Rectal smooth muscle tissue (tissue), 1 donor: ENCODE measurements at regions not wholly inside any gene's neighbourhood (a gene's known extent, or its start where the extent isn't known, plus 50 kb on each side); places are given as distances from the start of the nearest gene placed in this dataset.

Experiments
- H3K27ac ChIP-seq: one replicate; pipeline ENCODE4 v1.7.0; 2013; ENCODE audit warnings: low read depth, low read length, inconsistent platforms
- H3K27me3 ChIP-seq: one replicate; pipeline ENCODE4 v1.7.0; 2013; ENCODE audit warnings: low read length; ENCODE audit not compliant: control insufficient read depth, insufficient read depth
- H3K36me3 ChIP-seq: one replicate; pipeline ENCODE4 v1.7.0; 2013; ENCODE audit warnings: low read length; ENCODE audit not compliant: control insufficient read depth, insufficient read depth
- H3K4me1 ChIP-seq: one replicate; pipeline ENCODE4 v1.7.0; 2013; ENCODE audit warnings: low read length; ENCODE audit not compliant: control insufficient read depth, insufficient read depth
- H3K4me3 ChIP-seq: one replicate; pipeline ENCODE4 v1.7.0; 2013; ENCODE audit warnings: low read length
- H3K9ac ChIP-seq: one replicate; pipeline ENCODE4 v1.7.0; 2013; ENCODE audit warnings: low read length

DNA sequence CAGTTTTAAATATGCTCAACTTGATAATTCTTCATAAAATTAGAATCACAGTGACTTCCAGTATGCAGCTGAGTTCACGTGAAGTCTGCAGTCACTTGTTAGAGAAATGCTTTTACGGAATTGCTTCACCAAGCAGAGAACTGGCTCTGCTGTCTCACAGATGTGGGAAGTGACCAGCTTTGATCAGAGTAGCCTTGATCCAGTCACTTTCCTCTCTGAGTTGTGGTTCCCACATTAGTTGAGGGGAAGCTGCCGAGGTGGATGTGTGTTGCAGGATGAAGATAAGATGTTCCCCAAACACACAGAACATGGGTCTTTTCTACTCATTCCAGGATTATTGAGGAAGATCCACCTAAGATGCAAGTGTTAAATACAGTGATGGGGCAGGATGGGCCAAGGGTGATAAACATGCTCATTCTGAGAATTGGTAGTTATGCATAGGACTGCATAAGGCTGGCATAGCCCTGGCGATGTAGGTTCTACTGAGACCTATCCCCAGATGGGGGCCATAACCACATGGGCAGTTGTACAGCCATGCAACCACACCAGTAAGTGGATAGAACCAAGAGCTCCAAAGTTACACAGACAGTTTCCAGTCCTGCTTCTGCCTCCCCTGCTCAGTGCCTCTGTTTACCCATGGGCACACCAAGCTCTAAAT is 168.9 kb upstream of the MAF start:
- peak overlapping the region; percentile 76 for H3K27ac ChIP-seq
- no peaks in the 10 kb centered on the region for H3K27me3 ChIP-seq
- H3K4me3 ChIP-seq: peak overlapping the region; percentile 87
- H3K9ac ChIP-seq: no peak overlapping the region
- no peaks in the 10 kb centered on the region for H3K36me3 ChIP-seq
- H3K4me1 ChIP-seq: peaks cover 22% of the 10 kb centered on the region

DNA sequence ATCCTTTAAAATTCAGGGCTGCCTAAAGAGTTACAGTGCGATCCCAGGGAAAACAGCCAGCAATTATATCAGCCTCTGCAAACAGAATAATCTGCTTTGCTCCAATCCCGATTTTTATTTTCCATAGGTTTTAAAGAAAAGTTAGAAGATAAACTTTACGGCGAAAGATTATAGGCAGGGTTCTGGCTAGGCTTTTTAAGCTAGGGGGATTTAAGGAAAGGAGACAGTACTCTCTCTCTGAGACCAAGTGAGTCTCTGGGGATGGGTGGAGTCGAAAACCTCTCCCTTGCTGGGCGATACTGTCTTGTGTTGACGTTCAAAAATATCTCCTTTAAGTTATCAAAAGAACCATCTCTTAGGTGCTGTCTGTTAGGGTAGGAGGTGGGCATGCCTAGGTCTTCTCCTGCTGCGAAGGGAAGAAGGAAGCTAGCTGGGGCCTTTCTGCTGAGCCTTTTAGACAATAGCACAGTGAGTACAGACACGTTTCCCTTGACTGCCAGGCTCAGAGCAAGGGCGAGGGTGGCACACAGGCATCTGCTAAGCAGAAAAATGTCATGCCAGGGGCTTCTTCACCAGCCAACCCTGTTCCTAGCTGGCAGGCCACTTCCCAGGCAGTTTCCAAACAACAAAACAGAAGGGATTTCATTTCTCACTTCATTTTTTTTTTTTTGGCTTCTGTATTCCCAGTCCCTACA is 167.9 kb upstream of the MAF start:
- Histone ChIP-seq H3K4me3 (peak overlapping the region; percentile 46), H3K4me1 (peaks cover 22% of the 10 kb centered on the region), H3K27me3 (no peaks in the 10 kb centered on the region), H3K27ac (peak overlapping the region; percentile 76), H3K36me3 (no peaks in the 10 kb centered on the region), H3K9ac (no peak overlapping the region)

DNA sequence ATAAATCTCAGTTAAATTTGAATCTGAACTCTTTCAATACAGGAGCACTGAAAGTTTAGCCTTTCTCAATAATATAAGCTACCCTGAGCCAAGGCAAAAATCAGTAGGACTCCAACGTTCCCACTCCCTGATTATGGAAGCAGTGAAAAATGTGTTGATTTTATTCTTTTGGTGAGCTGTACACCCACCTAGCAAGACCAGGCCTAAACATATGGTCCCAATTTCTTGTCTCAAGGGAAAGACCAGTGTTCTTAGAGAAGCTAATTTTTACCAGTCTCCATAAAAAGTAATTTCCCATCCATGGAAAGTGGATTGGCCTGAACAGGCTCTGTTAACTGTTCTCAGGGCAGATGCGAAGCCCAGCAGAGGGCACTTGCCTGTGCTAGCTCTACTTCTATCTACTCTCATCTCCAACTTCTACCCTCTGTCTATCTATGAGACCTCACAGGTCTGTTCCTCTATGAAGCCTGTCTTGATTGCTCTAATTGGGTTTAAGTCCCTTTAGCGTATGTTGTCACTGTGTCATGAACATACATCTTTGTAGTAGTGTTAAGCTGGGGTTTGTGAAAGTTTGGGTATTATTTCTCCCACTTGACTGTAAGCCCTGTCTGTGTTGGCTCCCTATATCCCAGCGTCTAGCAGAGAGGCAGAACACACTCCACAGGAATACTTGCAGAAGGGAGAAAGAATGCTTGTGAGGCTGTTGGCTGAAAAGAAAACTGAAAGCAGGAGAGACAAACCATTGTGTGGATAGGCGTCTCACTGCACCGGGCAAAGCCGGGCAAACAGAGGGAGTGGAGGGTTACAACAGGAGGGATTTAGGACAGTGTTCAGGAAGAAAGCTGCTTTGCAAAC is 167.1 kb upstream of the MAF start:
- Histone ChIP-seq H3K4me1 (peaks cover 22% of the 10 kb centered on the region), H3K4me3 (peak overlapping the region; percentile 46), H3K27me3 (no peaks in the 10 kb centered on the region), H3K36me3 (no peaks in the 10 kb centered on the region), H3K9ac (no peak overlapping the region), H3K27ac (peak overlapping the region; percentile 76)

DNA sequence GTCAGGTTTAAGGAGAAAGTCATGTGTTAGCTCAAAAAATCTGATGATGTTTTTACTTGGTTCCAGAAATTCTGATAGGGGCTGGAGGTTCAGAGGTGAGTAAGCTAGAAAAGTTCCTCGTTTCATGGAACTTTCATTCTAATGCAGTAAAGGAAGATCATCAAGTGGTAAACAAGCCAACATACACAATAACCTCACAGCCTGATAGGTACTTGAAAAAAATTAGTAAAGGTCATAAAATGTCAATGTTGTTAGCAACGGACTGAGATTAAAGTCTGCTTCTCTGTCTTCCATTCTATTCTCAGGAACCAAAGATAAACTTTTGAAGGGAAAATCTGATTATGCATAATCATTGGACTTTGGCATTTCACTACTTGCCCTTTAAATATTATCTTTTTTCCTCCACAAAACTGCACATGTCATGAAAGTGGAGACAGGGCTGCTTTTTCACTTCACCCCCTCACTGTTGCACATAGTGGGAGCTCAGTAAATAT is 165.4 kb upstream of the MAF start:
- no peak overlapping the region for H3K27ac ChIP-seq
- no peak overlapping the region for H3K4me3 ChIP-seq
- H3K9ac ChIP-seq: no peak overlapping the region
- no peaks in the 10 kb centered on the region for H3K36me3 ChIP-seq
- H3K4me1 ChIP-seq: peaks cover 22% of the 10 kb centered on the region
- H3K27me3 ChIP-seq: no peaks in the 10 kb centered on the region

DNA sequence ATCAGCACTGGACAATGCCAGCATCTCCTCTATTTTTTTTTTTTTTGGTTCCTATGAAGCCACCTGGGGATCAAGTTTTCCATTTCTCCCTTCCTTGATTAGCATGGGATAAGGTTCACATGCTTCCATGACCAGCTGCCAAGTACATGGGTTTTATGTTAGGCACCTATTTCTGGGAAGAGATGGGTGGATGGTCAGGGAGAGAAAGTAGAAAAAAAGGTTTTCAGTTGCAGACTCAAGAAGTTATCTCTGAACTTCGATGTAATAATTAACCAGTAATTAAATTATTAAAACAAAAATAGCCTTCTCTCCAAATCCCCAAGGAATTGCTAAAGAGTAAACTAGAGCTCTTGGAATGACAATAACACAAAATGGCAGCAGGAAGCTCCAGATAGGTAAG is 164.9 kb upstream of the MAF start:
- peaks cover 22% of the 10 kb centered on the region for H3K4me1 ChIP-seq

DNA sequence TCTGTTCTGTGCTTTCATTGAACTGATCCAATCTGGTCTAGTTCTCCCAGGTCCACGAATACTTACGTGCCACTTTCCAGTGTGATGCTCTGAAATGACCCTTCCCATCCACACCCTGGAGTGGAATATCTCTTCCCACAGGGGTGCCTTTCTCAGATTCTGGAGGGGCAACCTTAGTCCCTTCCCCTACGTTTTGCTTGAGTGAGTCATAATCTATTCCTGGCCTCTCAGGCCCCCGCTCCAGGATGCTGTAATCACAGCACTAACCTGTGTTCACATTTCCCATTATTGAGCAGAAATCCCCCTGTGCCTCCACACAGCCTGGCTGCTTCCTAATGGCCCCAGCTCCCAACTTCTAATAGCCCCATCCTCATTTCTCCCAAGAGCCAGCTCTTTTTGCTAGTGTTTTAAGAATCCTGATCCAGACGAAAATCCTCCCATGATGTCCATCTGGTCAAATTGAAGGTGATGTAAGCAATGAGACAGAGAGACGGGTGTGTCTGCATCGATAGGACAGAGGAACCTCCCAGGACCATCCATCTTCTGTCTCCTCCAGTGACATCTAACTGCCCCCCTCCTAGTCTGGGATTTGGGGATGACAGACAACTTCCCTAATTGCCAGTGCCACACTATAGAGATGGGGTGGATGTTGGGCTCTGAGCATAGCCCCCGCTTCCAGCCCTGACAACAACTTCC is 164.0 kb upstream of the MAF start:
- H3K27me3 ChIP-seq: no peaks in the 10 kb centered on the region
- H3K36me3 ChIP-seq: no peaks in the 10 kb centered on the region
- no peak overlapping the region for H3K4me3 ChIP-seq
- H3K4me1 ChIP-seq: peaks cover 18% of the 10 kb centered on the region
- no peak overlapping the region for H3K9ac ChIP-seq
- no peak overlapping the region for H3K27ac ChIP-seq

More for the DNA sequence above, 164.9 kb upstream of the MAF start:
- no peaks in the 10 kb centered on the region for H3K36me3 ChIP-seq
- no peak overlapping the region for H3K4me3 ChIP-seq
- H3K27me3 ChIP-seq: no peaks in the 10 kb centered on the region
- no peak overlapping the region for H3K27ac ChIP-seq
- H3K9ac ChIP-seq: no peak overlapping the region

DNA sequence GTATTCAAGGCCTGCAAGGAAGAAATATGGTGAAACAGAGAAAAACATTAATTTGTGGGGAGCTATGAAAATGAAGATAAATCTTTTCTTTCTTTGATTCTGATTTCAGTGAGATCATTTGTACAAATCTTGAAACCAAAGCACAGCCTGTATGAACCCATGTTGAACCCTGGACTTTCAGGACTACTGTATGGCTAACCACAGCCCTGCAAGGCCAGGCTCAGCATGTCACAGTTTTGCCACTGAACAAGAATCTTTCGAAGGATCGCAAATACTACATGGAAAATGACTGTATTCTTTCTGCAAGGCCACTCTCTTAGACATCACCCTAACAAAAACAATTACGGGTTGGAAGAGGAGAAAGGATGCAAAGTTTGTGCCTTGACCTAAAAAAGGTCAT is 161.7 kb upstream of the MAF start:
- no peaks in the 10 kb centered on the region for H3K36me3 ChIP-seq
- no peaks in the 10 kb centered on the region for H3K4me1 ChIP-seq
- H3K27me3 ChIP-seq: no peaks in the 10 kb centered on the region
- H3K4me3 ChIP-seq: no peak overlapping the region
- no peak overlapping the region for H3K27ac ChIP-seq
- H3K9ac ChIP-seq: no peak overlapping the region

DNA sequence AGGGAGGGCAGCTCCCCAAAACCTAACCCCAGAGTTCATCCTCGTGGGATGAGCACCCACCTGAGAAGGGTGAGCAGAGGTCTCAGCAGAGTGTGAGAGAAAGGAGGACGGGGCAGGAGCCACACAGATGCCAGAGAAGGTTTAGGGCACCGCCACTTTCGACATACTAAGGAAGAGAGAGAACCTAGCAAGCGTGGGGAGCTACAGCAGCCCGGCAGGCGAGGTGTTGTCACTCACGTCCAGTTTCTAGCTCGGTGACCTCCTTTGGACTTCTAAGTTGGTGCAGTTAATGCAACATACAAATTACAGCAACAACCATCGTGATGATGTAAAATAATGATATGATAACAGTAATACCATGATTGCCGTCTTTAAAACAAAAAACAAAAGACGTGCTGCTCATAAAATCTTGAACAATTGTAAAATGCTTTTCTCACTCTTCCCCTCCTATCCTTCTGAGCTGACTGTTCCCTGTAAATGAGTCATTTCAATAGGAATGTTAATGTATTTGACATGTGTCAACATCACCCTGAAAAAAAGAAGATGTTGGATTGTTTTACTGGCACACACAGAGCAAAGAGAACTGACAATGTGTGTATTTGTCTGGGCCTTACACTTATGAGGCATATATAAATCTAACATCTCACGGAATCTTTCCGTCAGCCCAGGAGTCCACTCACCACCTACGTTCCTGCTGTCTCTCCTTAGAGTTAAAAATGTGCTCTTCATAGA is 158.2 kb upstream of the MAF start:
- no peaks in the 10 kb centered on the region for H3K27me3 ChIP-seq
- no peak overlapping the region for H3K27ac ChIP-seq
- peaks cover 8% of the 10 kb centered on the region for H3K4me1 ChIP-seq
- no peak overlapping the region for H3K9ac ChIP-seq
- no peaks in the 10 kb centered on the region for H3K36me3 ChIP-seq
- no peak overlapping the region for H3K4me3 ChIP-seq

DNA sequence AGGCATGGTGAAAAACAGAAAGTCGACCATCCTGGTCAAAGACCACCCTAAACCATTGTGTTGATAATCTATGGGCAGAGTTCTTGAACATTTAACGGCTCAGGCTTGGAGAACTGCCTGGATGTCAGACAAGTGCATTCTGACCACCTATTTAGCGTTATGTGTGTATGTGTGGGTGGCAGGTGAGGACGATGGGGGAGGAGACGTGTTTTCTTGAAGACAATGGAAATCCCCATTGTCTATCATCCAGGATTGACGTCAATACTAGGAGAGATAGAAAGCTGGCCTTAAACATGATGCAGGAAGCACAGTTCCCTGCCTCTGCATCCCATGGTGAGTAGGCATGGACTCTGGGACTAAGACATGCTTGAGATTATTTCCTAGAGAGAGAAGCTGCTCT is 157.4 kb upstream of the MAF start:
- Histone ChIP-seq H3K27ac (no peak overlapping the region), H3K27me3 (no peaks in the 10 kb centered on the region), H3K4me1 (peaks cover 8% of the 10 kb centered on the region), H3K36me3 (no peaks in the 10 kb centered on the region), H3K9ac (no peak overlapping the region), H3K4me3 (no peak overlapping the region)

DNA sequence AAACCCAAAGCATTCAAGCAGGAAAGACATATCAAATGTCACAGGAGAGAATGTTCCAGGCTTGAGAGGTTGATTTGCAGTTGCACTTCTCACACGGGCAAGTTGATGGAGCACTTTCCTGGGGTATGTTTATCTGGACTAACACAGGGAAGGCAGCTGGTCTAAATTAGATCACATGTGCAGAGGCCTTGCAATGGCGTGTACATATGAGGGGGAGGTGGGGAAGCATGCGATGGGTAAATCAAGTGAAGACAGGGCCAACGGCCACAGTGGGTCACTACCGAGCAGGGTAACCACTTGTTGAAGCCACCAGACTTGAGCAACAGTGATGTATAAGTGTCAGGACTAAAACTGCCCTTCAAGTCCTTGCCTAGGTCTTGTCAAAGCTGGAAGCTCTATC is 156.6 kb upstream of the MAF start:
- no peaks in the 10 kb centered on the region for H3K36me3 ChIP-seq
- no peak overlapping the region for H3K27ac ChIP-seq
- H3K9ac ChIP-seq: no peak overlapping the region
- H3K4me1 ChIP-seq: peaks cover 8% of the 10 kb centered on the region
- no peak overlapping the region for H3K4me3 ChIP-seq
- no peaks in the 10 kb centered on the region for H3K27me3 ChIP-seq

DNA sequence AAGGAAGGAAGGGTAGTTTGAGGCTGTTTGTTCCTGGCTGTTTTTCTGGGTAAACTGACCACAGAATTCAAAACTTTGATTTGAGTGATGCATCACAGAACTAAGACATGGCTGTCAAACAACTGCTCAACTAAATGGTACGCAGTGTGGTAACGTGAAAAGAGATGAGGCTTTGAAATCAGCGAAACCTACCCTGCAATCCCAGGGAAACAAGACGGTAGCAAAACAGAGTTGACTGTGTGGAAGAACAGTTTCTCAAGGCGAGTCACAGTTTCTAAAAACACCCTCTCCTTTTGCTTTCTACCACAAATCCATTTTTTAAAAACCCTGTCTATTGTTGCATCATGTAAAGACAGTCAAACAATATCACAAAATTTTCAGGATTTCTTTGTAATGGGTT is 156.0 kb upstream of the MAF start:
- peaks cover 10% of the 10 kb centered on the region for H3K4me1 ChIP-seq
- H3K9ac ChIP-seq: no peak overlapping the region
- H3K27me3 ChIP-seq: no peaks in the 10 kb centered on the region
- no peak overlapping the region for H3K4me3 ChIP-seq
- no peak overlapping the region for H3K27ac ChIP-seq
- no peaks in the 10 kb centered on the region for H3K36me3 ChIP-seq
